ENCODE measurements at regions not wholly inside any gene's neighbourhood (a gene's known extent, or its start where the extent isn't known, plus 50 kb on each side); places are given as distances from the start of the nearest gene placed in this dataset.

DNA sequence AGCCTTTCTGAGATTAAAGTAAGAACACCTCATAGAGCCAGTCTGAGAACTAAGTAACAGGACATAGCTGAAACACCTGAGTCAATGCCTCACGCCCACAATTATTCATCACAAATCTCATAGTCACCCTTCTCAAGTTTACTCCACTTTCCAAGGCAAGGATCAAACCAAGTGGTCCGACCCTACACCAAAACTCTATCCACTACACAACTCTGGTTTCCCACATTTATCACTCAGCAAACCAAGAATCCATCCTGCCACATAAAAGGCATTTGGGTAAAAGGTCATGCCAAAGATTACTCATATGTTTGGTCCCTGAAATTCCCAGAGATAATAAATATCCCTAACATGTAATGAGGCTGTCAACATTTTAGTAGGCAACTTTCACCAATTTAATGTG is 144.1 kb downstream of the RPAP3 start:
- no peak for DNase-seq (ENCODE audit: low spot score)
- in situ Hi-C loops (cut with MboI; ENCODE audit: low pct_unique_long_range_greater_than_20kb, low sequenced_read_pairs, unreplicated experiment) = no loop called here

GRCh38 chr12:47560415-47560814 is 145.4 kb downstream of the RPAP3 start:
- in situ Hi-C loops (cut with MboI; ENCODE audit: low pct_unique_long_range_greater_than_20kb, low sequenced_read_pairs, unreplicated experiment) = no loop called here
- no peak for TF ChIP-seq CTCF (IDR thresholded peaks at IDR 0.05; ENCODE audit: extremely low read depth, insufficient read depth, missing control alignments)

More for the DNA sequence above, 144.1 kb downstream of the RPAP3 start:
- no peak for TF ChIP-seq CTCF (IDR thresholded peaks at IDR 0.05; ENCODE audit: extremely low read depth, insufficient read depth, missing control alignments)

DNA sequence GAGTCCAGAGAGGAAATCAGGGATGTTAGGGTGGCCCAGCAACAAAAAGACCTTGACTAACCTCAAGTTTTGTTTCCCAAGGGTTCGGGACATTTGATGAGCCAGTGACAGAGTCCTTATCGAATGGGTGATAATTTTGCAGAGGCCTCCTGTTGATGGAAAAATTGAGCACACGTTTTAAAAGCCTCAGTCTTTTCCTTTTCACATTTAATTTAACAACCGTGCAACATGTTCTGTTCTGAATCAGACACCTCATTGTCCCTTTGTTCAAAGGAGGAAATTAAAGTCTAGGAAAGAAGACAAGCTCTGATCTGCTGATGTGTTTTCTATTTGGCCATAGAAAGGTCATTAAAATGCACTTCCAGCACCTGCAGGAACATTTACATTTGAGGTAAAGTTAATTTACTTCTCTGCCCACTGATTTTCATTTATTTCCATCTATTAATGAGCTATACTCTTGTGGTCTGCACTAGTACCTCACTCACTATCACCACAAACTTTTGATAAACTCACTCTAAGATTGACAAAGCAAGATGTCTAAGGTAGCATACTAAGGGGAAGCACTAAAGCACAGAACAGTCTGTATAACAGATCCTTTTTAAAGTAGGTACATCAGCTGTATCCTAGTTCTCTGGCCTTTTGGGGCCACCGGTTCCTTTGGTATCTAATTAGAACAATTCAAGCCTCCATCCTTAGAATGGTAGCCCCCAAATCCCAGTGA is 147.0 kb downstream of the RPAP3 start:
- TF ChIP-seq CTCF (IDR thresholded peaks at IDR 0.05; ENCODE audit: extremely low read depth, insufficient read depth, missing control alignments) = no peak
- DNase-seq (ENCODE audit: low spot score) = no peak
- in situ Hi-C loops (cut with MboI; ENCODE audit: low pct_unique_long_range_greater_than_20kb, low sequenced_read_pairs, unreplicated experiment) = no loop called here

More at GRCh38 chr12:47560415-47560814, 145.4 kb downstream of the RPAP3 start:
- DNase-seq (ENCODE audit: low spot score) = no peak

GRCh38 chr12:47557386-47557785 is 148.4 kb downstream of the RPAP3 start:
- no peak for DNase-seq (ENCODE audit: low spot score)
- TF ChIP-seq CTCF (IDR thresholded peaks at IDR 0.05; ENCODE audit: extremely low read depth, insufficient read depth, missing control alignments) = no peak
- in situ Hi-C loops (cut with MboI; ENCODE audit: low pct_unique_long_range_greater_than_20kb, low sequenced_read_pairs, unreplicated experiment) = no loop called here

- in situ Hi-C loops (cut with MboI; ENCODE audit: low pct_unique_long_range_greater_than_20kb, low sequenced_read_pairs, unreplicated experiment) = no loop called here
- DNase-seq (ENCODE audit: low spot score) = no peak
- TF ChIP-seq CTCF (IDR thresholded peaks at IDR 0.05; ENCODE audit: extremely low read depth, insufficient read depth, missing control alignments) = no peak
Measured at GRCh38 chr12:47556261-47557030, 149.4 kb downstream of the RPAP3 start.

- DNase-seq (ENCODE audit: low spot score) = no peak
- TF ChIP-seq CTCF (IDR thresholded peaks at IDR 0.05; ENCODE audit: extremely low read depth, insufficient read depth, missing control alignments) = no peak
- in situ Hi-C loops (cut with MboI; ENCODE audit: low pct_unique_long_range_greater_than_20kb, low sequenced_read_pairs, unreplicated experiment) = no loop called here
Measured at GRCh38 chr12:47554046-47554653, 151.7 kb downstream of the RPAP3 start.

Data from GM13977 (cell line).